ENCODE measurements at regions not wholly inside any gene's neighbourhood (a gene's known extent, or its start where the extent isn't known, plus 50 kb on each side); places are given as distances from the start of the nearest gene placed in this dataset.

DNA sequence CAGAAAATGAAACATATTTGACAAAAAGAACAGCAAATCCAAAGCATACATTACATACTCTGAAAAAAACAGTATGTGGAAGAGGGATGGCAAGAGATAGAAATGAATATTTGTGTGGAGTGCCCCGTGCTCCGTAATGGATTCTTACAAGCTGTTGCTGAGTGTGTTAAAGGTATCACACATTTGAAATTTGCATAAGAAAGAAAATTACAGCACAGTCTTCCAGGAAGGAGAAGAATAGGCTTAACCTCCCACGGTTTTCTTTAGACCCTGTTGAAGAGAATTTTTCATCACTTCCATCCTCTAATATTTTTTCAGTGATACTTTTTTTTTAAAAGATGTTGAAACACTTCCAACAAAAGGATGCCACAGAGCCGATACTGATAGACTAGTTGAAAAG lies 1489.4 kb downstream of the RAPGEF2 start:
- Histone ChIP-seq H3K36me3 (no peaks in the 10 kb centered on the region), H3K4me3 (no peak overlapping the region), H3K27me3 (no peaks in the 10 kb centered on the region), H3K9me3 (no peaks in the 10 kb centered on the region), H3K4me1 (no peaks in the 10 kb centered on the region), H3K27ac (no peak overlapping the region)
- TF ChIP-seq EP300 (IDR thresholded peaks at IDR 0.05; ENCODE audit: low read depth) (no peak), POLR2AphosphoS5 (IDR thresholded peaks at IDR 0.05) (no peak), POLR2A (IDR thresholded peaks at IDR 0.05) (no peak)
- TF ChIP-seq, protein P1, sequence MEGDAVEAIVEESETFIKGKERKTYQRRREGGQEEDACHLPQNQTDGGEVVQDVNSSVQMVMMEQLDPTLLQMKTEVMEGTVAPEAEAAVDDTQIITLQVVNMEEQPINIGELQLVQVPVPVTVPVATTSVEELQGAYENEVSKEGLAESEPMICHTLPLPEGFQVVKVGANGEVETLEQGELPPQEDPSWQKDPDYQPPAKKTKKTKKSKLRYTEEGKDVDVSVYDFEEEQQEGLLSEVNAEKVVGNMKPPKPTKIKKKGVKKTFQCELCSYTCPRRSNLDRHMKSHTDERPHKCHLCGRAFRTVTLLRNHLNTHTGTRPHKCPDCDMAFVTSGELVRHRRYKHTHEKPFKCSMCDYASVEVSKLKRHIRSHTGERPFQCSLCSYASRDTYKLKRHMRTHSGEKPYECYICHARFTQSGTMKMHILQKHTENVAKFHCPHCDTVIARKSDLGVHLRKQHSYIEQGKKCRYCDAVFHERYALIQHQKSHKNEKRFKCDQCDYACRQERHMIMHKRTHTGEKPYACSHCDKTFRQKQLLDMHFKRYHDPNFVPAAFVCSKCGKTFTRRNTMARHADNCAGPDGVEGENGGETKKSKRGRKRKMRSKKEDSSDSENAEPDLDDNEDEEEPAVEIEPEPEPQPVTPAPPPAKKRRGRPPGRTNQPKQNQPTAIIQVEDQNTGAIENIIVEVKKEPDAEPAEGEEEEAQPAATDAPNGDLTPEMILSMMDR (IDR thresholded peaks at IDR 0.05), result no peak
- in situ Hi-C loops (cut with MboI; ENCODE audit: low pct_ligation_motif_present in 1 of 4, low pct_unique_long_range_greater_than_20kb in 1 of 4, low sequenced_read_pairs in 3 of 4) (no loop called here), intact Hi-C loops (cut with DNase I; ENCODE audit: low total_unique reads) (no loop called here)
- 41 to 65% methylated on average over 4 of the region's 4 CpGs for WGBS, 2 donors (ENCODE audit: low coverage in 1 of 2)
- DNase-seq, result no peak

DNA sequence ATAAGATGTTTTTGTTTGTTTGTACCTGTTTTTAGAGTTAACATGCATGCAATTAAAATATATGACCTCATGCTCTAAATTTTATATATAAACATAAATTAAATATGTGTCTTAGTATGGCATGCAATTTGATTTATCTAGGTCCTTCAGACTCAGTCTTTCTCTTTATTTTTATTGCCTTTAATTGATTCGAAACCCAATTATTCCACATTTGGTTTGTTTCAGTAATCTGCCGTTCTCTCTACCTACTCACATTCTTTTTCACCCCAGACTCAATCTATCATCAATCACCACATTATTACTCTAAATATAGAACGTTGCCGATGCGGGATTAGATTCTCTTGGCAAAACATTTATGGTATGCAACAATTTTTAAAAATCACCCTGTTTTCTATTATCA lies 1492.8 kb downstream of the RAPGEF2 start:
- Histone ChIP-seq H3K4me3 (no peak overlapping the region), H3K9me3 (no peaks in the 10 kb centered on the region), H3K27ac (no peak overlapping the region), H3K27me3 (no peaks in the 10 kb centered on the region), H3K36me3 (no peaks in the 10 kb centered on the region), H3K4me1 (no peaks in the 10 kb centered on the region)
- no peak for TF ChIP-seq POLR2AphosphoS5 (IDR thresholded peaks at IDR 0.05)
- no peak for TF ChIP-seq POLR2A (IDR thresholded peaks at IDR 0.05)
- TF ChIP-seq EP300 (IDR thresholded peaks at IDR 0.05; ENCODE audit: low read depth), result no peak
- TF ChIP-seq, protein P1 (IDR thresholded peaks at IDR 0.05), result no peak
- DNase-seq, result no peak
- WGBS, 2 donors (ENCODE audit: low coverage in 1 of 2), result 67 to 71% methylated on average over 5 of the region's 5 CpGs
- intact Hi-C loops (cut with DNase I; ENCODE audit: low total_unique reads) (no loop called here), in situ Hi-C loops (cut with MboI; ENCODE audit: low pct_ligation_motif_present in 1 of 4, low pct_unique_long_range_greater_than_20kb in 1 of 4, low sequenced_read_pairs in 3 of 4) (no loop called here)

DNA sequence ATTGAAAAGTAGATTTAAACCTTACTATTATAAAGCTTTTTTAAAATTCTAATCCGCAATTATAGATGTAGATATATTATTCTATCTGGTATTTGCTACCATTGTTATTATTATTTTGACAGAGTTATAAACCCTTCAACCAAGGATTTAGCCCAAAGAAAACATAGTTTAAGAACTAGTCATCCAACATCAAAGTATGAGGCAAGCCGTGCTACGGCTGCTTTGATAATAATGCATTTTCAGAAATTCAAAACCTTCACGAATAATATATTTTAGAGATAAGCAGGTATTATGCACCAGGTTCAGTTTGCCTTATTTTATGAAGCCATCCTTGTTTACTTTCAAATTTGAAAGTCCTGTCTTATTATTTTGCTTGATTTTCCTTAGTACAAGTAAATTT lies 1501.7 kb downstream of the RAPGEF2 start:
- 86 to 87% methylated on average over 4 of the region's 4 CpGs for WGBS, 2 donors (ENCODE audit: low coverage in 1 of 2)
- TF ChIP-seq EP300 (IDR thresholded peaks at IDR 0.05; ENCODE audit: low read depth), result no peak
- TF ChIP-seq, protein P1 (IDR thresholded peaks at IDR 0.05), result no peak
- intact Hi-C loops (cut with DNase I; ENCODE audit: low total_unique reads) (no loop called here), in situ Hi-C loops (cut with MboI; ENCODE audit: low pct_ligation_motif_present in 1 of 4, low pct_unique_long_range_greater_than_20kb in 1 of 4, low sequenced_read_pairs in 3 of 4) (no loop called here)
- DNase-seq, result no peak
- H3K4me3 ChIP-seq, result no peak overlapping the region
- H3K27ac ChIP-seq, result no peak overlapping the region
- no peaks in the 10 kb centered on the region for H3K9me3 ChIP-seq
- H3K36me3 ChIP-seq, result no peaks in the 10 kb centered on the region
- H3K4me1 ChIP-seq, result no peaks in the 10 kb centered on the region
- H3K27me3 ChIP-seq, result no peaks in the 10 kb centered on the region

DNA sequence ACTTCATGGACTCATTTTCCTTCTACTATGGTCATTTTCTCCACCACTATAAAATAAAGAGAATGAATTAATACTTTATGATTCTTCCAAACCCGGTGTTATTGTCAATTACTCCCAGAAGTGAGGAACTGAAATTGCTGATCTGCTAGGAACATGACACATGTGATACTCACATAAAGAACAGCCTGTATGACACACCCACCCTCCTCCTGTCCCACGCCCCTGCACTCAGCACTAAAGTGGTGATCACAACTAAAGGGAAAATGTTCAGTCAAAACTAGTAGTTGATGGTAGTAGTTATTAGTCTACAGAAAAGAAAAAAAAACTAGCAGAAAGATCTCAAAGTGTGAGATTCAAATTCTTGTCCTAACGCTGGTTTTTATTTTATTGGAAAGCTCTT lies 1508.3 kb downstream of the RAPGEF2 start:
- Histone ChIP-seq H3K27ac (no peak overlapping the region), H3K36me3 (no peaks in the 10 kb centered on the region), H3K27me3 (no peaks in the 10 kb centered on the region), H3K4me3 (no peak overlapping the region), H3K4me1 (no peaks in the 10 kb centered on the region), H3K9me3 (no peaks in the 10 kb centered on the region)
- in situ Hi-C loops (cut with MboI; ENCODE audit: low pct_ligation_motif_present in 1 of 4, low pct_unique_long_range_greater_than_20kb in 1 of 4, low sequenced_read_pairs in 3 of 4) (no loop called here), intact Hi-C loops (cut with DNase I; ENCODE audit: low total_unique reads) (no loop called here)
- no peak for TF ChIP-seq POLR2A (IDR thresholded peaks at IDR 0.05)
- no peak for TF ChIP-seq POLR2AphosphoS5 (IDR thresholded peaks at IDR 0.05)
- TF ChIP-seq, protein P1 (IDR thresholded peaks at IDR 0.05), result no peak
- no peak for TF ChIP-seq EP300 (IDR thresholded peaks at IDR 0.05; ENCODE audit: low read depth)
- no peak for DNase-seq
- WGBS, 2 donors (ENCODE audit: low coverage in 1 of 2), result 47 to 57% methylated on average over 3 of the region's 3 CpGs
